Suppressor macrophage treated with lipopolysaccharide for 1 hour (primary cell): ENCODE measurements at regions not wholly inside any gene's neighbourhood (a gene's known extent, or its start where the extent isn't known, plus 50 kb on each side); places are given as distances from the start of the nearest gene placed in this dataset.

Experiments
- DNase-seq, 3 donors: peaks; one replicate each; pipeline ENCODE4 v3.0.0-alpha.2; 2020 to 2022

GRCh38 chr6:26292709-26293108, 72.3 kb upstream of the BTN3A2 start:
- no peak for DNase-seq

GRCh38 chr6:26294302-26294701, 70.7 kb upstream of the BTN3A2 start:
- DNase-seq, result no peak

DNA sequence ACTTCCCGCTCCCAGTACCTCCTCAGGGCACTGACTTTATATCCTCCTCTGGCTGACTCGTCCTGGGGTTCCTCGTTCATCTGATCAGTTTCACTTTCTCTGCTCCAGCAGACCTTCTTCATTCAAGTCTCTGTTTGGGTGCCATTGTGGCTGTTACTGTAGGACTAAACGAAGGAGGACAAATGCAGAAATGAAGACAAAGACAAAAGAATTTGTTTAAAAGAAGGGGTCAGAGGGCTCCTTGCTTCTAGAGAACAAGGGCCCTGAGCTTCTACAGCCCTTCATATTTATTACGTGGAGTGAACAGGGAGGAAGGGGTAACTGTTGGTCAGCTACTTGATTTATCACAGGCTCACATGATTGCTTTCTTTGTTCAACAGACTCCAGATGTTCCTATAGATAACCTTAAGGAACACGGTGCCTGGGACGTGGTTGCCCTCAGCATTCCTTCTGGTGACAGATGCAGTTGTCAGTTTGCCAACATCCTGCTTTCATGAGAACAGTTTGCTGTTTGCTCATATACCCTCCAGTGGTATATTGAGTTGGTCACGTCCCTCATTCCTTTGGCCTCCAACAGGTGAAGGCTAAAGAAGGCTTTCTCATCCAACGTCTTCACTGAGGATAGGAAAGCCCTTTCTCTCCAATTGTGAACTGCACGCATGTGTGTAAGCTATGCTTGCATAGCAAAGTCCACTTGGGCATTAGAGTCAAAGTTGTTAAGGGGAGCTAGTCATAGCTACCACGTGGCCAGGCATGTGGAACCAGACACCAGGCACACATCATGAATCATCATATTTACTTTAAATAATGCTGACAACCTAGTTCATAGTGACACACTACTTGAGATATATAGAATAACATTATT, 69.1 kb upstream of the BTN3A2 start:
- peak; percentile 72 to 82 (median 78) for DNase-seq

GRCh38 chr6:26296556-26296856, 68.5 kb upstream of the BTN3A2 start:
- DNase-seq, result no peak

- peak in 1 of 3 donors; percentile 40 for DNase-seq
These were observed 67.9 kb upstream of the BTN3A2 start for GRCh38 chr6:26296857-26297648.

DNA sequence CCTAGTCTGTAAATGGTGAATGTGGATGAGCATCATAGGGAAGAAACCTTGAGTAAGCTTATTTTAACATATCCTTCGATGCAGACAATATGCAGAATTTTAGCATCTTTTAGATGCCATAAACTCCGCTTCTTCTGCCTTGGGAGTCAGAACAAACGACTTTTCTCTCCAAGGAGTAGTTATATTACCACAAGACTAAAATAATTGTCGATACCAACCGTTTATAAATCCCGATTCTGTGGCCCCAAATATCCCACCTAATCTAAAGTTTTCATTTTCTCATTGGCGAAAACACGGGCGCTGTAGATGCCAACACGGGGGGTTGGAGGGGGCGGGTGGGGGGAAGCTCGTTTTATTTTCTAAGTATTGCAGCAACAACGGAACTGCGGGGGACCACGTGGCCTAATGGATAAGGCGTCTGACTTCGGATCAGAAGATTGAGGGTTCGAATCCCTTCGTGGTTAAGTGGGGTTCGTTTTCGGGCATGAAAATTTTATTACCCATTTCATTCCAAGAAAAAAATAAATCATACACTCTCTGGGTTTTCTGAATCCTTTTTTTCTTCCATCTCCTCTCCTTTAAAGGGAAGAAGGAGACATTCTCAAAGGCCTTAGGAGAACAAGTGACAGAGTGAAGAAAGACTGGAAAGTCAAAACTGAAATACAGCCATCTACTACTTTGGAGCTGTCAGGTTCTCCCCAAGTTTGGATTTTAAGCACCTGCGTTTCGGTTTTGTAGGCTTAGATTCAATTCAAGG, 65.5 kb upstream of the BTN3A2 start:
- DNase-seq, result no peak

DNA sequence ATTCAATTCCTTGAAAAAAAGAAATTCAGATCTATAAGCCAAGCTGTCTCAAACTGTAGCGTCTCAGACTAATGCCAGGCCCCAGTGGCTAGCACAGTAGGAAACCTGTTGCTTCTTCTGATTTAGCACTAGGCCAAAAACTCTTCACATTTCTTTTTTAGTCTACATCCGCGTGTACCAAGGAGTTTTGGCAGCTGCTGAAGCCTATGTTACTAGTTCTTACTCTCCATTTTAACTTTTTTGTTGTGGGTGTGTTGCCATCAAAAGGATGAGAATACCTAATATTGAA, 65.0 kb upstream of the BTN3A2 start:
- DNase-seq, result no peak

DNA sequence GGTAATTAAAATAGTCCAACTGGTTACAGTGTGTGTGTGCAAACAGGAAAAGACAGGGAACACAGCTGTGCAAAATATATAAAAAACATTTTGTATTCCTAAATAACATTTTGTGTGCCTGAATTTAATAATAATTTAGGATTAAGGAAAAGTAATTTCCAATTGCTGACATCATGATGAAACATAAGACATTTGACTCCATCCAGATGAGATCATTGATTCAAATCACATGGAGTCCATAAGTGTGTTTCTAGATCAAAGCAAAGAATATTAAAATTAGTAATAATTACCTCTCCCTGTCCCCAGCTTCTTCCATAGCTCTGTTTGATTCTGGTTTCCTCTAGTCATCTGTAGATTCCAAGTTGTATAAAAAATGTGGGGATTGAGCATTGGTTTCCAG, 64.6 kb upstream of the BTN3A2 start:
- DNase-seq, result no peak

- no peak for DNase-seq
These were observed 64.2 kb upstream of the BTN3A2 start for GRCh38 chr6:26300828-26301227.

DNA sequence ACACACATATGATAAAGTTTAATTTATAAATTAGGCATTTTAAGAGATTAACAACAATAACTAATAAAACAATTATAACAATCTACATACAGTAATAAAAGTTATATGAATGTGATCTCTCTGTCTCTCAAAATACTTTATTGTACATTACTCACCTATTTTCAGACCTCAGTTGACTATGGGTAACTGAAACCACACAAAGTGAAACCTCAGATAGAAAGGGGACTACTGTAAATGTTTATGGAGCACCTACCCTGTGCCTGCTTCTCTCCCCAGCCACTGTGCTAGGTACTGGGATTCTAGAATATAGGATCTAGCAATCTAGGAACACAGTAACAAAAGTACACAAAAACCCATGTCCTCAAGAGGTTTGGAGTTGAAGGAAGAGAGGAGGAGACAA, 63.4 kb upstream of the BTN3A2 start:
- no peak for DNase-seq

DNA sequence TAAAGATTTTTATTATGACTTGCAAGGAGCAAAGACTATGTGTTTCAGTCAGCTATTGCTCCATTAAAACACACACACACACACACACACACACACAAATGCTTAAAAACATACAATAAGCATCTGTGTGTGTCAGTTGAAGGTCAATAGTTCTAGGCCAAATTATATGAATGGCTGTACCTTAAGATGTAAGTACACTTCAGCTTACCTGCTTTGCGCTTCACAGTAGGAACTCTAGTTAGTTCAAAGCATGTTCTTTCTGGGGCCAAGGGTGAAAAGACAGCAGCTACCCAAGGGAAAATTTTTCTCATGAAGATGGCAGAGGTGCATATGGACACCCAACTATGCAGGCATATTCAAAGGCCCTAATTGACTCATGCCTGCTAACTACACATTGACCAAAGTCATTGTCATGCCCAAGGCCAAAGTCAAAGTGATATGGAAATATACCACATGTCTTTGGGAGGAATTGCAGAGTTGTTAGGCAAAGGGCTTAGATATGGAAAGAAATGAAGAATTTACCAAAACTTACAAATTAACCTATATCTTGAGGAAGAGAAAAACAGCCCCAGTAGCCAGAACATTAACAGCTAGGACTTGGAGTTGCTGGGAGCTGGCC, 61.9 kb upstream of the BTN3A2 start:
- DNase-seq, result no peak

DNA sequence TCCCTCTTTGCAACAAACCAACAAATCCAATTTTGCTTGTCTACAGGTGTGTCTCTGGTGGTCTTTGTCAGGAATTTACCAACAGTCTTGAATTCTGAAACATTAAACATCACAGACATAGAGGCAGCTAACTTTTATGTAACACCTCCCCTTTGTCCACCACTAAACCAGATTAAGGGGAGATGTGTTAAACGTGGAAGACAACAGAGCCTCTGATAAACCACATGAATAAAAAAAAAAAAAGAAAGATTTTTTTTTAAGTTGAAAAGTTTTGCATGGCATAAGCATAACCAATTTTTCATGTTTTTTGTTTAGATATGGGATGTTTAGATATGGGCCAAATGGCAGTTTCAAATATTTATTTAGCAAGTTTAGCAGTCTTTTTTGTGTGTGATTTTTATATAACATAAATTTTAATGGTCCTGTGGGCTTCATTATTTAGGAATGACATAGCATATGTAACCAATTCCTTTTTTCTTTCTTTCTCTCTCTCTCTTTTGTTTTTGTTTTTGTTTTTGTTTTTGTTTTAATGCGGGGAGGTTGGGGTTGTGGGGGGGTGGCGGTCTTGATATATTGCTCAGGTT, 60.7 kb upstream of the BTN3A2 start:
- no peak for DNase-seq

GRCh38 chr6:26304797-26305640, 60.0 kb upstream of the BTN3A2 start:
- DNase-seq, result peak; percentile 85 to 94 (median 93)

DNA sequence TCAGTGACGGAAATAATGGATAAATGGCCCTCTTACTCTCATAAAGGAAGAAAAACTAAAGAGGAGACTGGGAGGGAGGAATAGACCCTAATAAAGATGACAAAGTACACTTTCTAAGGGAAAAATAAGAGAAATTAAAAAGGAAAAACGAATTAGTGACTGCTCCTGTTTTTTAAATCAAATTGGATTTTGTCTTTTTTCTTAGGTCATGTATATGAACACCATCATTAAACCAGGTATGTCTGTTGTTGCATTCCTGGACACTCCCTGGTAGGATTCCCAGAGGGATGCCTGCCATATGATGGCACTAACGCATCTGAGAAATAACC, 59.4 kb upstream of the BTN3A2 start:
- no peak for DNase-seq

- DNase-seq, result peak in 1 of 3 donors; percentile 32
These were observed 58.8 kb upstream of the BTN3A2 start for GRCh38 chr6:26306232-26306631.

DNA sequence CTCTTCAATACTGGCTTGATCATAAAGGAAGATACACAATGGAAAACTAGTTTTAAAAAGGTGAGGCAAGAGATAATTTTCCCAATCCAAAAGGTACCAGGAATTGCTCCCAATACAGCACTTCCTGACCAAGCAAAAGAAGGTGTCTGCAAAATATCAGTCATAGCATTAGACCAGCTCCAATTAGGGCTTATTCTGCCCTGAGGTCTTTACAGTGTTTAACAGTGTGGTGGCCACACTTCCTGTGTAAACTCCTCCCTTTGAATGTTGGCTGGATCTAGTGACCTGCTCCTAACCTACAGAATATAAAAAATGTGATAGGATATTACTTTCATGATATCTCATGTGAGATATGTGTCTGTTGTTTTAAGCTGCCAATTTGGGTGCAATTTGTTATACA, 57.1 kb upstream of the BTN3A2 start:
- no peak for DNase-seq

- DNase-seq, result no peak
These were observed 55.3 kb upstream of the BTN3A2 start for GRCh38 chr6:26309731-26310142.

GRCh38 chr6:26311012-26311384, 54.0 kb upstream of the BTN3A2 start:
- DNase-seq, result peak; percentile 49 to 62 (median 50)

- peak; percentile 52 to 75 (median 70) for DNase-seq
These were observed 53.5 kb upstream of the BTN3A2 start for GRCh38 chr6:26311385-26312095.

- peak in 2 of 3 donors; percentile 33 to 34 for DNase-seq
These were observed 52.9 kb upstream of the BTN3A2 start for GRCh38 chr6:26312096-26312463.
